Umbilical cord (tissue), 1 donor: ENCODE measurements at regions not wholly inside any gene's neighbourhood (a gene's known extent, or its start where the extent isn't known, plus 50 kb on each side); places are given as distances from the start of the nearest gene placed in this dataset.

Experiments
- DNase-seq: peaks from one replicate; pipeline ENCODE4 v3.0.0-alpha.2; 2015; ENCODE audit warnings: low spot score

DNA sequence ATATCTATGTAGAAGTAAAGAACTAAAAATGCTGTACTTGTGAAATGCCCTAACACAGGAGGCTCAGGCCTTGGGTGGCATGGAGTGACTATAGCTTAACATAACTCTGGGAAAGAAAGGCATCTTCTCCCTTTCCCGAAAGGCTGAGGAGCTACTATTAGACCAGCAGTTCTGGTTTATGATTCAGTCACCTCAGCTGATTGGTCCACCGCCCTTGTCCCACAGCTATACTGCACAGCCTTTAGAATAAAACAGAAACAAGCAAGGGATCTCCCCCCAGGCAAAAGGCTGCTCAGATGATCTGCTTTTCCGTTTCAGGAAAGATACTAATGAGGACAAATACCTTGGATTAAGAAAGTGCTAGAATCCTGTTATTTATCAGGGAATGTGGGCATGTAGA is 171.3 kb downstream of the SNCA start:
- DNase-seq: no peak

DNA sequence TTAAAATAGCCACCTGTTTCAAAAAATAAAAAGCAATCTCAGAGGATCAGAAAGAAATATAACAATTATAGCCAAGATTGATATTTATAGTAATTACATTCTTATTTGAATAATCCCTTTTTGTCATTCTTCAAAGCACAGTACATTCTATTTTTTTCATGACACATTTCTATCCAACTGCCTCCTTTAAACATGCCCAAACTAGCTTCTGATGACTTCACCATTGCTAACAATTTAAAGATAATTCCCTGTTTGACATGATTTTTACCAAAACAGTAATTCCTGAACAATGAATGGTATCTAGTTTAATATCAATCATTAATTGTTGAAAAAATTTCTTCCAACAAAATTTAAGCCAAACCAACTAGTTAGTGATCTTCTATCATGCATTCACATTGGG is 172.4 kb downstream of the SNCA start:
- peak; percentile 13 for DNase-seq

DNA sequence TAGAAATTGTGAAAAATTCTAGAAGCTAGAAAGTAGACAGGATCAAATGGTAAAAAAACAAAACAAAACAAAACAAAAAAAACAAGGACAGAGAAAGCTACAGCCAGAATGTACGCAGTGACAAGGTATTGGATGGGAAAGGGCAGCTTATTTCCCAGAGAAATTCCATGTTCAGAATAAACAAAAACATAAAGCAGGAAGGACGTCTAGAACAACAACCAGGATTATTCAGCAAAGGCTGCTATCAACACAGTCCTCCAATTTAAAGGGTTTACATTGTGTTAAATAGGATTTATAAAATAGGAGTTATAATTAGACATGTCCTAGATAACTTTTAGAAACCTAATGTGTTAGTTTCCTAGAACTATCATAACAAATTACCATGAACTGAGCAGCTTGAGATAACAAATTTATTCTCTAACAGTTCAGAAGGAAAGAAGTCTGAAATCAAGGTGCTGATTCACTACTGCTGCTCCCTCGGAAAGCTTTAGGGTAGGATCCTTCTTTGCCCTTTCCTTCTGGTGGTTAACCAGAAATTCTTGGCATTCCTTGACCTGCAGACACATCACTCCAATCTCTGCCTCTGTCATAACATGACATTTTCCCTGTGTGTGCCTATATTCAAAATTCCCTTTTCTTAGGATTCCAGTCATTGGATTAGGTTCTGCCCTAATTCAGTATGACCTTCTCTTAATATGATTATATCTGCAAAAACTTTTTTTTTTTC is 175.6 kb downstream of the SNCA start:
- DNase-seq: no peak

- no peak for DNase-seq
Measured at GRCh38 chr4:89660444-89661172, 176.4 kb downstream of the SNCA start.

GRCh38 chr4:89658701-89659024 is 178.3 kb downstream of the SNCA start:
- DNase-seq: no peak

DNA sequence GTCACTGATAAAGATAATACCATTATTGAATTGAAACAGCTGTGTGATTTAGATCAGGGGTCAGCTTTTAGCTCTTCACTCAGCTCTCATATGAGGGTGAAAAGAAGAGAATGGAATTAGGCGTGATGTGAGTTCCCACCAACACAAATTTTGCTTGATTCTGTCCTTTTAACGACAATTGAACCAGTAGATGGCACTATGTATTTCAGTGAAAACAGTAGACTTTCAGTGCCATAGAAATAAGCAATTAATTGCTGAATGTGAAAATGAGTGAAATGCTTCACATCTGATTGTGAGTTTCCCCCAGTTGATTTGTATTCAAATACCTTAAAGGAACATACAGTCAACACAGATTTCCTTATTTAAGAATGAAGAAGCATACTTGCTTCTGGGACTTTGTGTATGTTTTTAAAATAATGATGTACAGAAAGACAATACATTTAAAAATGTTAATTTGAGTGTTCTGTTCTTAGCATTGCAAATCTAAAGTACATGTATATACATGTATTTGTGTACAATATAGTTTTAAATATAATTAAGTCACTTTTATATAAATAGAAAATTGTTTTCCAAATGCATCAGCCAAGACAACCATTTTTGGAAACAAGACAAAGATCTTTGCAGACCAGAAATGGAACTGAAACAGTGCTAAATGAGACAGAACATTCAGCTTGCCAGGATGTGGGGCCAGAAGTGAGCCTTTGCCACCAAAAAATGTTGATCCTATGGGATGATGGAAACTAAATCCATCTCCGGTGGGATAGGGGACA is 178.8 kb downstream of the SNCA start:
- peak; percentile 40 for DNase-seq

DNA sequence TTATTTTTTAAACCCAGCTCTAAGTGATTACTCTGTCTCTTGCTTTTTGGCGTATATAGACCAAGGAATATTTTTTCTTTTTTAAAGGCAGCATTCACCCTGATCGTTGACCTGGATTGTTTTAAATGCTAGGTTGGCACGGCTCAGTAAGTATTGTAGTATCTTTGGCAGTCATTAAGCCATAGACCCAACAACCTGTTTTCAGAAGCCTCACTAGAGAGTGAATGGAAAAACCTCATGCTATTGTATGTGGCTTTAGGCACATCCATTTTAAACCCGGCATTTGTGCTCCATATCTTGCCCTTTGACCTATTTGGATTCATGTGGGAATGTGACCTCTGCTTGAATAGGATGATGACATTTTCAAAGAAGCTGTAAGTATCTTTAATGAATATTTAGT is 183.9 kb downstream of the SNCA start:
- DNase-seq: no peak

- no peak for DNase-seq
Measured at GRCh38 chr4:89645482-89645881, 191.5 kb downstream of the SNCA start.

GRCh38 chr4:89641367-89641687 is 195.6 kb downstream of the SNCA start:
- no peak for DNase-seq

- peak; percentile 36 for DNase-seq
Measured at GRCh38 chr4:89640620-89641366, 196.2 kb downstream of the SNCA start.

GRCh38 chr4:89639395-89639794 is 197.6 kb downstream of the SNCA start:
- DNase-seq: no peak

- no peak for DNase-seq
Measured at GRCh38 chr4:89625599-89626293, 211.2 kb downstream of the SNCA start.

GRCh38 chr4:89619206-89619962 is 217.6 kb downstream of the SNCA start:
- DNase-seq: no peak

GRCh38 chr4:89618151-89618550 is 218.8 kb downstream of the SNCA start:
- no peak for DNase-seq

- DNase-seq: no peak
Measured at GRCh38 chr4:89617317-89617716, 219.6 kb downstream of the SNCA start.

GRCh38 chr4:89616382-89616781 is 220.6 kb downstream of the SNCA start:
- no peak for DNase-seq

DNA sequence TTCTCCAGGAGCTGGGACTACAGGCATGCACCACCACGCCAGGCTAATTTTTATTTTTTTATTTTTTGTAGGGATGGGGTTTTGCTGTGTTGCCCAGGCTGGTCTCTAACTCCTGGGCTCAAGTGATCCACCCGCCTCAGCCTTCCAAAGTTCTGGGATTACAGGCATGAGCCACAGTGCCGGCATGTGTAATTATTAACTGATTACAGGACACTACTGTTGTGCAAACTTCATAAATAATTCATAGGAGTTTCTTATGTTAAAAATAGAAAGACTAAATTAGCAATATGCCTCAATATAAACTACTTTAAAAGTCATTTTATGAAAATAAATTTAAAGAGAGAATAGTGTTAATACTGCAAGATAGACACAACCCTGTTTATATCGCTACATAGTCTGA is 221.9 kb downstream of the SNCA start:
- no peak for DNase-seq

- DNase-seq: no peak
Measured at GRCh38 chr4:89614155-89614554, 222.8 kb downstream of the SNCA start.

DNA sequence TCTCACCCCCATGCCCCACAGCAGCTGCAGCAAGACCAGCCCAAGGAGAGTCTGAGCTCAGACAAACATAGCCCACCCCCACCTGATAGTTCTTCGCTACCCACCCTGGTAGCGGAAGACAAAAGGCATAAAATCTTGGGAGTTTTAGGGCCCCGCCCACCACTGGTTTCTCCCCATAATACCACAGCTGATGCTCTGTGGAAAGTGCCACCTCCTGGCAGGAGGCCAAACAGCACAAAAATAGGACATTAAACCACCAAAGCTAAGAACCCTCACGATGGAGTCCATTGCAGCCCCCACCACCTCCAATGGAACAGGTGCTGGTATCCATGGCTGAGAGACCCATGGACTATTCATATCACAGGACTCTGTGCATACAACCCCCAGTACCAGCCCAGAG is 226.7 kb downstream of the SNCA start:
- DNase-seq: no peak

- DNase-seq: no peak
Measured at GRCh38 chr4:89609756-89610155, 227.2 kb downstream of the SNCA start.

- no peak for DNase-seq
Measured at GRCh38 chr4:89604951-89605350, 232.0 kb downstream of the SNCA start.
